ENCODE measurements at regions not wholly inside any gene's neighbourhood (a gene's known extent, or its start where the extent isn't known, plus 50 kb on each side); places are given as distances from the start of the nearest gene placed in this dataset.

GRCh38 chr20:57794600-57795341, 85.0 kb upstream of the PMEPA1 start:
- DNase-seq: no peak

DNA sequence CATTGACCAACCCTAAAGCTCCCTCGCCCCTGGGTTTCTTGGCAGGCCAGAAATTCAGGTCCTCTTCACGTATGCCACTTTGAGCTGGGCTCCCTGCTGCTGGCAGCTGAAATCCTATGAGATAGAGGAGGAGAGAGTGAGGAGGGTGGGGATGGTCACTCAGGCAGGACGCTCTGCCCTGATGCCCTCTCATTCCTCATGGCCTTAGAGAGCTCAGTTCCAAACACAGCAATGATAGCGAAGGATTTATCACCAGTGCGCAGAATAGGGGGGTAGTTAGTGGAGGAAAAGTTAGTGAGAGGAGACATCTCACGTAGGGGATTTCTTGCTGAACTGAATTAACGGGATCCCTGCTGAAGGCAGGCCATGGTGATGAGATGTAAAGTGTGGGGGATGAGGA, 84.2 kb upstream of the PMEPA1 start:
- no peak for DNase-seq

DNA sequence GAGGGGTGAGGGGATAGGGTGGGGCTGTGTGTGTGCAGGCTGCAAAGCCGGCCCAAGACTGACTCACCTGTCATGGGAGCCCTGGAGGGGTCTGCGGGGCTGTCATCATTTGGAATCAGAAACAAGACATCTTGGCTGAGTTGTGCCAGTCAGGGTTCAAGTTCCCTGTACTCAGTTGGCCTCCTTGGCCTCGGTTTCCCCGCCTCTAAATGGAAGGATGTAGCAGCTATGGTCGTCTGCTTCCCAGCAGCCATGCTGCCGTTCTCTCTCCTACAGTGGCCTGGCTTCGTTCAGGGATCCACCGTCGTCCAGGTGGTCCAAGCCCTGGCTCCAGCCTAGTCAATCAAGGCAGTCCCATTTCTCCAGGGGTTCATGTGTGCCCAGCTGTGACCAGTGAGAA, 83.6 kb upstream of the PMEPA1 start:
- DNase-seq: no peak

- no peak for DNase-seq
These were observed 82.7 kb upstream of the PMEPA1 start for GRCh38 chr20:57792386-57793080.

DNA sequence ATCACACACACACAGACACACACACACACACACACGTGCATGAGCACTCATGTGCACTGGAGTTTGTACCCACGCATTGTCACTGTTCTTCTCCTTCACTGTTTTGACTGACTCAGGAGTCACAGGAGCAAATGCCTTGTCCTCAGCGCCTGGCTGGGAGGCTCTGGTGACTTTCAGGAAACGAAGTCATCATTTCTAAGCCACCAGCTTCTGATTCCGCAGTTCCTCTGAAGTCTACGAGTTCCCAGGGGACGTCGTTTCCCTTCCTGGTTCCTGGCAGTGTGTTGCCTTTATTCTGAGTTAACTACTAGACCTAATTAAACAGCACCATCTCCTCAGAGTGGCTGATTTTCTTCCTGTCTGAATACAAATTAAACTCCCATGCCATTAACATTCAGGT, 82.2 kb upstream of the PMEPA1 start:
- DNase-seq: no peak

- DNase-seq: no peak
These were observed 81.6 kb upstream of the PMEPA1 start for GRCh38 chr20:57791178-57791962.

DNA sequence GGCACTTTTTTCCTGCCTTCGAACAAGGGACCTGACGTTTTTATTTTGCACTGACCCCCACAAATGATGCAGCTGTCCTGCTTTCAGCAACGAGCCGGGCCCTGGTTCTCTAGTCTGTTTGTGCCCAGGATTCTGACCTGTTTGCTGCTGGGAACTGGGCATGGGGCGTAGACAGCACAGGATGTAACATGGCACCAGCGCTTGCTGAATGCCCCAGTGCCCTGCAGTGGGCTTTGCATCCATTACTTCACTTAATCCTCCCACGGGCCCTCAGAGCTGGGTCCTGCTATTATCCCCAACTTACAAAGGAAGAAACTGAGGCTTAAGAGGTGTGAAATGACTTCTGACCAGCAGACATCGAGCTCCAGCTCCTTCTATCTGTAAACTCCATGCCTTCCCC, 80.4 kb upstream of the PMEPA1 start:
- DNase-seq: no peak

DNA sequence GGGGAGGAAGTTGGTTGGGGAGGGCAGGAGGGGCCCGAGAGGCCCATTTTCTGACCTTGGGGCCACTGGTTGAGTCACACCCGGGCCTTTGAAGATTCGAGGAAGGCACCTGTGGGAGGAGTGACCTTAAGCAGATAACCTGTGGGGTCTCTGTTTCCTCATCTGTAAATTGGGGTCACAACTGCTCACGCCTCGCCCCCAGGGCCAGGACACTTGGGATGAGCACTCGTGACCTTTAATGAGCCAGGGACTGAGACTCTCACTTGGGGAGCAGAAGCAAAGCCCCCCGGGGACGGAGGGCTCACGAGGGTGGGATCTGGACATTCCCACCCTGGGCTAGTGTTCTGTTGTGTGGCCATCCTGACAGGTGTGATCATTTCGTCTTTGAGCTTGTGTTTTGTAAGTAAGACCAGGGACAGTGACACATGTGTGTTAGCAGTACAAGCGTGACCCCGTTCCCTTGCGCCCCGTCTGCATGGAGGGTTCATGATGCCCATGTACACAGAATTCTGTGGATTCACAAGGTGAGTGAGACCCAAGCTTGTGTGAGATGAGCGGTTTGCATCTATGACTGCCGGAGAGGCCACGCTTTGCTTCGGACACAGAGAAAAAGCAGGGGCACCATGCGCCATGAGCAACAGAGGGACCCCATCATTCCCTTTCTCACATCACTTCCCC, 79.3 kb upstream of the PMEPA1 start:
- no peak for DNase-seq

- no peak for DNase-seq
These were observed 78.4 kb upstream of the PMEPA1 start for GRCh38 chr20:57787990-57788781.

- DNase-seq: no peak
These were observed 77.6 kb upstream of the PMEPA1 start for GRCh38 chr20:57787151-57787989.

- DNase-seq: no peak
These were observed 76.6 kb upstream of the PMEPA1 start for GRCh38 chr20:57786304-57786932.

DNA sequence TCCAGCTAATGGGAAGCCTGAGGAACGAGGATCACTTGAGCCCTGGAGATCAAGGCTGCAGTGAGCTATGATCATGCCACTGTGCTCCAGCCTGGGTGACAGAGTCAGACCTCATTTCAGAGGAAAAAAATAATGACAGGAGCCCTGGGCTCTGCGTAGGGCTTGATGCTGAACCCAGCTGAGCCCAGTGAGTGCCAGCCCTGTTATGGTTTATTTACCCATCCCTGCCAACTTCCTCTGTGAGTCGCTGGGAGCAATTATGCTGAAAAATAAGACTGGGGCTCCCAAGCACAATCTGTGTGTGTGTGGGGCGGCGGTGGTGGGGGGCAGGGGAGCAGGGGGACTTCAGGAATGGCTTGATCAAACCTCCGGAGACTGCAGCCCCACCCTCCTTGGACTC, 75.9 kb upstream of the PMEPA1 start:
- no peak for DNase-seq

GRCh38 chr20:57785061-57785460, 75.2 kb upstream of the PMEPA1 start:
- DNase-seq: no peak

- no peak for DNase-seq
These were observed 74.4 kb upstream of the PMEPA1 start for GRCh38 chr20:57783956-57784837.

DNA sequence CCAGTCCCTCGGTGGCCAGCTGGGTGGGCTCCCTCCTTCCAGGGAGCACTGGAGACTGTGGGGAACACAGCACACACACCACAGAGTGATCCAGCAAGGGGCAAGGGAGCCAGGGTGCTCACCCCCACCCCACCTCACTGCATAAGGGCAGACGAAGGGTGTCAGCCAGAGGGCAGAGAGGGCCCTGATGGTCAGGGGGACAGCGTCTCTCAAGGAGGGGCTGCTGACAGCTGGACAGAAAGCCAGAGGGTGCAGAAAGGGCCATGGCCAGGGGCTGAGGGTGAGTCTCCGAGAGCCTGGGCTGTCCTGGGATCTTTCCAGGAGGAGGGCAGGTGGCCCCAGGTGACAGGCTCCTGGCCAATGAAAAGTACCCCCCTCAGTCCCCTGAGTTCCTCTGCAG, 73.4 kb upstream of the PMEPA1 start:
- no peak for DNase-seq

- DNase-seq: no peak
These were observed 72.8 kb upstream of the PMEPA1 start for GRCh38 chr20:57782631-57783041.

DNA sequence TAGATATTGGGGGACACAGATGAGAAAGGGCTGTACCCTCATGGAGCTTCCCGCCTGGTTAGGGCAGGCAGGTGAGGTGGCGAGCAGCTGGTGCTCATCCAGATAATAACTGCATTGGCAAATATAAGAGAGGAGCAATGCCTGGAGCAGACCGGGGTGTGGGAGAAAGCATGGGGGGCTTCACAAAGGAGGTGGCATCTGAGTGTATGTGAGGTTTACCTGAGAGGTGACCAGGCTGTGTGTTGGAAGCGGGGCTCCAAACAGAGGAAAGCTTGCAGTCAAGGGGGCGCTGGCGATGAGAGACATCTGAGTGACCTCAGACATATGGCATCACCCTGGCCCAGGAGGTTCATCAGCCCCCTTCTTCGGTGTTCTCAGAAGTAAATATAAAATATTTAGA, 72.1 kb upstream of the PMEPA1 start:
- no peak for DNase-seq

DNA sequence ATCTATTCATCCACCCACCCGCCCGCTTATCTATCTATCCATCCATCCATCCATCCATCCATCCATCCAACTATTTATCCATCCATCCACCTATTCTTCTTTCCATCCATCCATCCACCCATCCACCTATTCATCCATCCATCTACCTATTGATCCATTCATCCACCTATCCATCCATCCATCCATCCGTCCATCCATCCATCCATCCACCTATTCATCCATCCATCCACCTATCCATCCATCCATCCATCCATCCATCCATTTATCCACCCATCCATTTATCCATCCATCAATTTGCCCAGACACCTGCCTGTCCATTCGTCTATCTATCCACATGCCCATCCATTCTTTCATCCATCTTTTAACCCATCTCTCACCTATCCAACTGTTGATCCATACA, 71.1 kb upstream of the PMEPA1 start:
- DNase-seq: no peak

DNA sequence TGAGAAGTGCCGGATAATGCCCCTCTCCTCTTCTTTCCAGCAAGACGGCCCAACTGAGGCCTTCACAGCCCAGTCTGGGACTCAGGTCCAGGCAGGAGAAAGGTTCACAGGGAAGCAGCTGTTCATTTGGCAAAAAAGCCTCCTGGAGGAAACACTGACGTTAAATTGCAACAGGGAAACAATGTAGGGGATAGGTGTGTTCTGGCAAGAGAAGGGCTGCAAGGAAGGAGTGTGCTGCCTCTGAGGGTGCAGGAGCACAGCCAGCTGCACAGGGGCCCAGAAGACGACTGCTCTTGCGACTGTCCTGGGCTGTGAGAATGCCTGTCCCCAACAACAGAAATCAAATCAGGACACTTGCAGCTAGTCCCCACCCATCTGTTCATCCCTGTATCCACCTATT, 70.6 kb upstream of the PMEPA1 start:
- DNase-seq: no peak

DNA sequence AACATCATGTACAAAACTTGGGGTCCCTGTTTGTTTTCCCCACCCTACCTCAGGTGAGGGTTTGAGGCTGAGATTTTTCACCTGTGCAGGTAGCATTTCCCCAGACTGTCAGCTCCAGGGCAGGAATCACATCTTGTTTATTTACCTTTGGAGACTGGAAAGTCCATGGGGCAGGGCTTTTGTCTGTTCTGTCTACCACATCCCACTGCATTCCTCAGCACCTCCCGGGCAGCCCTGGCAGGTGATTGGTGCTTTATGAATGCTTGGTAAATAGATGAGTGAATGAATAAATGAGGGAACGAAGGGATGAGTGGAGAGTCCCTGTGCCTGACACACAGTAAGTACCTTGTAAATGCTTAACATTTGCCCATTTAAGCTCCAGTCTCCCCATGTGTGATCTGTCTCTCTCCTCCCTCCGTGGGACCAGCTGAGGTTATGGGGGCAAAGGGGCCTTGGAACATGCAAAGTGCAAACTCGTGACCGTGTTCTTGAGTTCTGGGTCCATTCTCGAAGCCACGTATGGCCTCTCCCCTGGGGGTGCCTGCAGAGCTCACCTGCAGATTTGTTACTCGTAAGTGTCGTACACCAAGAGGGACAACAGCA, 69.7 kb upstream of the PMEPA1 start:
- DNase-seq: no peak

All from activated naive CD4-positive, alpha-beta T cell treated with Interleukin-2 at 50 U/mL for 16 hours (primary cell).